ENCODE measurements at regions not wholly inside any gene's neighbourhood (a gene's known extent, or its start where the extent isn't known, plus 50 kb on each side); places are given as distances from the start of the nearest gene placed in this dataset.

DNA sequence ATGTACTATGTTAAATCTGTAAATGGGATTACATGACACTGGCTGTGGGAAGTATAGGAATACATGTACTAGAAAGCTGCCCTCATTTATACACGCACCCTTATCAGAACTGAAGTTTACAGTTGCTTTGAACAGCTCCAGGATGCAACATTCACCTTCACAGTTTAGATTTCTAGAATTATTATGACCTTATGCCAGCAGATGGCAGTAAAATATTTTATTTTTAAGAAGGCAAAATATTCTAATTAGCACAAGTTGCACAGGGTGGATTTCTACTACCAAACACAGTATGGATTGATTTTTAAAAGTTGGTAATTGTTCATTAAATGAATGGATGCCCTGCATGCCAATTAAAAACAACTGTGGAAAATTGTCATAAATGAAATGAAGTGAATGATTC is 670.4 kb downstream of the KCNJ3 start:
- TF ChIP-seq, protein P1, sequence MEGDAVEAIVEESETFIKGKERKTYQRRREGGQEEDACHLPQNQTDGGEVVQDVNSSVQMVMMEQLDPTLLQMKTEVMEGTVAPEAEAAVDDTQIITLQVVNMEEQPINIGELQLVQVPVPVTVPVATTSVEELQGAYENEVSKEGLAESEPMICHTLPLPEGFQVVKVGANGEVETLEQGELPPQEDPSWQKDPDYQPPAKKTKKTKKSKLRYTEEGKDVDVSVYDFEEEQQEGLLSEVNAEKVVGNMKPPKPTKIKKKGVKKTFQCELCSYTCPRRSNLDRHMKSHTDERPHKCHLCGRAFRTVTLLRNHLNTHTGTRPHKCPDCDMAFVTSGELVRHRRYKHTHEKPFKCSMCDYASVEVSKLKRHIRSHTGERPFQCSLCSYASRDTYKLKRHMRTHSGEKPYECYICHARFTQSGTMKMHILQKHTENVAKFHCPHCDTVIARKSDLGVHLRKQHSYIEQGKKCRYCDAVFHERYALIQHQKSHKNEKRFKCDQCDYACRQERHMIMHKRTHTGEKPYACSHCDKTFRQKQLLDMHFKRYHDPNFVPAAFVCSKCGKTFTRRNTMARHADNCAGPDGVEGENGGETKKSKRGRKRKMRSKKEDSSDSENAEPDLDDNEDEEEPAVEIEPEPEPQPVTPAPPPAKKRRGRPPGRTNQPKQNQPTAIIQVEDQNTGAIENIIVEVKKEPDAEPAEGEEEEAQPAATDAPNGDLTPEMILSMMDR (conservative IDR thresholded peaks at IDR 0.05; ENCODE audit: low read length) = peak; percentile 69
- no peak for TF ChIP-seq EZH2phosphoT487 (IDR thresholded peaks at IDR 0.05; ENCODE audit: borderline replicate concordance, low read depth, low read length)
